H1 (cell line): ENCODE measurements at regions not wholly inside any gene's neighbourhood (a gene's known extent, or its start where the extent isn't known, plus 50 kb on each side); places are given as distances from the start of the nearest gene placed in this dataset.

ENCODE experiments used
- CTCF ChIA-PET: fragments of 300-600 bp; sonication (Branson Sonifier 250); formaldehyde crosslinking; loops from one replicate; lab custom pipeline; 2021; ENCODE audit not compliant: partially characterized antibody; lab: Charles Lee
- POLR2A ChIA-PET: fragments of 300-600 bp; sonication (Branson Sonifier 250); formaldehyde crosslinking; loops from one replicate; lab custom pipeline; 2021; ENCODE audit warnings: inconsistent platforms; ENCODE audit not compliant: partially characterized antibody; lab: Charles Lee
- DNase-seq, 2 experiments: peaks; one replicate each; pipeline versions ENCODE4 v3.0.0 to v3.0.0-alpha.2; 2010 to 2022; ENCODE audit warnings: low spot score in 2 of 2, low read depth in 1 of 2, mixed read lengths in 1 of 2
- FAIRE-seq: peaks from 2 replicates; lab custom pipeline; 2011; peaks lifted over from hg19 to GRCh38; lab: Jason Lieb, UNC
- H2AFZ ChIP-seq: 2 replicates; pipeline ENCODE4 v1.8.1; 2012; ENCODE audit warnings: low read length, inconsistent platforms
- H2AK5ac ChIP-seq: 2 replicates; pipeline ENCODE4 v1.6.1; 2013; ENCODE audit warnings: low read depth, low read length
- H2BK120ac ChIP-seq: replicated peaks from 2 replicates; pipeline ENCODE3; 2013; ENCODE audit warnings: low read depth, low read length, inconsistent platforms
- H2BK12ac ChIP-seq: 2 replicates; pipeline ENCODE4 v1.6.1; 2013; ENCODE audit warnings: low read depth, low read length
- H2BK15ac ChIP-seq: 2 replicates; pipeline ENCODE4 v1.6.1; 2013; ENCODE audit warnings: low read length
- H2BK20ac ChIP-seq: 2 replicates; pipeline ENCODE4 v1.6.1; 2013; ENCODE audit warnings: low read length
- H2BK5ac ChIP-seq: 2 replicates; pipeline ENCODE4 v1.6.1; 2013; ENCODE audit warnings: low read depth, low read length
- H3K14ac ChIP-seq: 2 replicates; pipeline ENCODE4 v1.6.1; 2013; ENCODE audit warnings: inconsistent platforms; ENCODE audit not compliant: insufficient read length
- H3K18ac ChIP-seq: 2 replicates; pipeline ENCODE4 v1.6.1; 2013; ENCODE audit warnings: low read length; ENCODE audit errors: extremely low read depth
- H3K23ac ChIP-seq: 2 replicates; pipeline ENCODE4 v1.6.1; 2013; ENCODE audit warnings: inconsistent platforms; ENCODE audit not compliant: insufficient read length
- H3K23me2 ChIP-seq: 2 replicates; pipeline ENCODE4 v1.6.1; 2013; ENCODE audit warnings: low read depth, low read length
- H3K27ac ChIP-seq: 2 replicates; pipeline ENCODE4 v1.6.1; 2011; ENCODE audit warnings: low read depth, low read length, inconsistent platforms
- H3K27me3 ChIP-seq, 4 experiments: replicated peaks in 1 of 4; 1 replicate in 1 of 4; 2 replicates in 3 of 4; pipeline versions ENCODE4 v1.6.1 to v1.8.1; 2011 to 2013; ENCODE audit warnings: low read length in 3 of 4, mild to moderate bottlenecking in 3 of 4, inconsistent platforms in 2 of 4, mixed read lengths in 2 of 4, moderate library complexity in 1 of 4; ENCODE audit not compliant: control insufficient read depth in 3 of 4, insufficient read depth in 3 of 4; ENCODE audit errors: extremely low read depth in 1 of 4
- H3K36me3 ChIP-seq, 4 experiments: 2 replicates each; pipeline versions ENCODE4 v1.6.1 to v1.8.1; 2011 to 2013; ENCODE audit warnings: mild to moderate bottlenecking in 4 of 4, low read length in 3 of 4, moderate library complexity in 2 of 4, control low read depth in 1 of 4, inconsistent platforms in 1 of 4; ENCODE audit not compliant: insufficient read depth in 4 of 4, control insufficient read depth in 2 of 4
- H3K4ac ChIP-seq: replicated peaks from 2 replicates; pipeline ENCODE3; 2013; ENCODE audit warnings: low read length, low read depth, mixed read lengths, inconsistent platforms; ENCODE audit not compliant: insufficient read length
- H3K4me1 ChIP-seq, 4 experiments: replicated peaks in 1 of 4; 1 replicate in 1 of 4; 2 replicates in 3 of 4; pipeline versions ENCODE4 v1.6.1 to v1.8.1; 2011 to 2013; ENCODE audit warnings: low read length in 3 of 4, inconsistent platforms in 2 of 4, mixed read lengths in 1 of 4; ENCODE audit not compliant: insufficient read depth in 4 of 4, control insufficient read depth in 3 of 4
- H3K4me2 ChIP-seq, 2 experiments: 2 replicates each; pipeline versions ENCODE4 v1.6.1 to v1.8.1; 2011 to 2013; ENCODE audit warnings: low read depth in 2 of 2, low read length in 2 of 2, control low read depth in 1 of 2, inconsistent platforms in 1 of 2, mild to moderate bottlenecking in 1 of 2; ENCODE audit not compliant: insufficient read depth in 1 of 2
- H3K4me3 ChIP-seq, 4 experiments: fragments of 200-600, 300-600 bp in 1 of 4; sonication (generic), shearing (Covaris generic), sonication (Bioruptor Twin) in 1 of 4; 2 replicates each; pipeline versions ENCODE4 v1.5.1 to v1.8.1; 2011 to 2016; ENCODE audit warnings: low read length in 4 of 4, low read depth in 3 of 4, control low read depth in 2 of 4, inconsistent platforms in 2 of 4, mild to moderate bottlenecking in 2 of 4, mixed read lengths in 1 of 4, moderate library complexity in 1 of 4; ENCODE audit not compliant: insufficient read depth in 2 of 4; ENCODE audit errors: extremely low read depth in 1 of 4
- H3K56ac ChIP-seq: replicated peaks from 2 replicates; pipeline ENCODE3; 2013; ENCODE audit warnings: low read depth, mild to moderate bottlenecking, mixed read lengths, low read length, inconsistent platforms; ENCODE audit not compliant: insufficient read length
- H3K79me1 ChIP-seq: 2 replicates; pipeline ENCODE4 v1.6.1; 2013; ENCODE audit warnings: low read depth, low read length, control low read depth
- H3K79me2 ChIP-seq, 2 experiments: 2 replicates each; pipeline versions ENCODE4 v1.6.1 to v1.8.1; 2012 to 2013; ENCODE audit warnings: low read length in 2 of 2, mild to moderate bottlenecking in 2 of 2, inconsistent platforms in 1 of 2; ENCODE audit not compliant: insufficient read depth in 2 of 2, control insufficient read depth in 1 of 2
- H3K9ac ChIP-seq, 4 experiments: replicated peaks in 1 of 4; 1 replicate in 1 of 4; 2 replicates in 3 of 4; pipeline versions ENCODE4 v1.6.1 to v1.8.1; 2011 to 2013; ENCODE audit warnings: low read depth in 3 of 4, low read length in 3 of 4, control low read depth in 2 of 4, mild to moderate bottlenecking in 2 of 4, moderate library complexity in 2 of 4, inconsistent platforms in 1 of 4; ENCODE audit errors: extremely low read depth in 1 of 4
- H3K9me3 ChIP-seq, 2 experiments: 2 replicates each; pipeline versions ENCODE4 v1.6.1 to v1.8.1; 2012 to 2013; ENCODE audit warnings: mild to moderate bottlenecking in 2 of 2, moderate library complexity in 2 of 2, control low read depth in 1 of 2, inconsistent platforms in 1 of 2, low read depth in 1 of 2, low read length in 1 of 2, mixed read lengths in 1 of 2; ENCODE audit not compliant: insufficient read depth in 2 of 2
- H4K20me1 ChIP-seq, 2 experiments: replicated peaks in 1 of 2; 2 replicates each; pipeline versions ENCODE3 to v1.8.1; 2011 to 2013; ENCODE audit warnings: inconsistent platforms in 2 of 2, low read length in 2 of 2, mild to moderate bottlenecking in 1 of 2; ENCODE audit not compliant: insufficient read depth in 2 of 2, control insufficient read depth in 1 of 2
- H4K5ac ChIP-seq: 2 replicates; pipeline ENCODE4 v1.6.1; 2013; ENCODE audit warnings: low read length, low read depth, mixed read lengths, inconsistent platforms; ENCODE audit not compliant: insufficient read length
- H4K8ac ChIP-seq: 2 replicates; pipeline ENCODE4 v1.8.0; 2013; ENCODE audit warnings: mild to moderate bottlenecking, moderate library complexity, low read length, inconsistent platforms; ENCODE audit not compliant: insufficient read depth; ENCODE audit errors: extremely low read depth
- H4K91ac ChIP-seq: replicated peaks from 2 replicates; pipeline ENCODE3; 2013; ENCODE audit warnings: low read length, mixed read lengths, inconsistent platforms; ENCODE audit not compliant: insufficient read length
- ATF2 ChIP-seq: IDR thresholded peaks from 2 replicates; pipeline ENCODE4 v1.6.1; 2012; ENCODE audit warnings: low read length, inconsistent platforms
- CBX5 ChIP-seq: fragments of 300-800, 300-1000 bp; sonication (generic); IDR thresholded peaks from 2 replicates; pipeline ENCODE4 v1.7.1; 2016; ENCODE audit warnings: antibody characterized with exemption, low read length, low read depth
- HDAC2 ChIP-seq, 2 experiments: fragments of 300-600 bp in 1 of 2; sonication (generic) in 1 of 2; IDR thresholded peaks; 2 replicates each; pipeline ENCODE4 v1.6.1; 2011 to 2012; ENCODE audit warnings: low read depth in 2 of 2, low read length in 2 of 2, mild to moderate bottlenecking in 2 of 2, moderate library complexity in 2 of 2, borderline replicate concordance in 1 of 2, inconsistent platforms in 1 of 2
- JUND ChIP-seq: IDR thresholded peaks from 2 replicates; pipeline ENCODE4 v1.6.1; 2011; ENCODE audit warnings: mild to moderate bottlenecking, improper control_type of control experiment, low read length
- SIRT6 ChIP-seq: IDR thresholded peaks from one replicate; pipeline ENCODE4 v1.7.1; 2012; ENCODE audit warnings: low read length, inconsistent platforms
- WGBS, 2 experiments: shearing (Covaris generic) in 1 of 2; methylation state at CpG; one replicate each; pipeline versions ENCODE4 v1.1.6 to v1.1.7; 2013 to 2015; ENCODE audit warnings: low lambda C conversion rate in 2 of 2, mixed read lengths in 2 of 2, inconsistent platforms in 1 of 2, low coverage in 1 of 2, missing lambda C conversion rate in 1 of 2; ENCODE audit not compliant: insufficient replicate concordance in 2 of 2, insufficient coverage in 1 of 2, insufficient read length in 1 of 2; ENCODE audit errors: extremely low coverage in 1 of 2, missing lambda C conversion rate in 1 of 2; 5-methylcytosine and 5-hydroxymethylcytosine counted together

- Histone ChIP-seq H2AK5ac (no peak overlapping the region), H3K18ac (no peak overlapping the region), H3K36me3 (no peaks in the 10 kb centered on the region; a peak in 1 of 8 replicates), H3K27me3 (peaks cover 0 to 1% (median 0%) of the 10 kb centered on the region in 4 experiments; a peak in 1 of 7 replicates), H2BK5ac (no peak overlapping the region), H3K9me3 (peaks cover 8 to 12% of the 10 kb centered on the region in 2 experiments; a peak in 2 of 4 replicates), H3K79me1 (no peaks in the 10 kb centered on the region), H3K4me3 (no peak overlapping the region), H4K8ac (no peak overlapping the region), H3K4ac (no peak overlapping the region), H4K91ac (no peak overlapping the region), H3K14ac (no peak overlapping the region), H3K27ac (no peak overlapping the region), H3K4me2 (no peak overlapping the region), H3K9ac (no peak overlapping the region), H3K56ac (no peak overlapping the region), H4K5ac (no peak overlapping the region), H2AFZ (no peak overlapping the region), H2BK15ac (no peak overlapping the region), H3K4me1 (no peaks in the 10 kb centered on the region), H2BK12ac (no peak overlapping the region), H2BK120ac (no peak overlapping the region), H4K20me1 (no peaks in the 10 kb centered on the region), H3K23ac (no peak overlapping the region), H2BK20ac (no peak overlapping the region), H3K23me2 (no peaks in the 10 kb centered on the region), H3K79me2 (no peaks in the 10 kb centered on the region)
- DNase-seq, result no peak
- 92% methylated on average over 1 of the region's 1 CpG; no CpG with 5 or more reads in 1 of the 2 experiments for WGBS, 2 experiments
- TF ChIP-seq HDAC2 (IDR thresholded peaks at IDR 0.05; ENCODE audit: borderline replicate concordance in 1 of 2, low read depth in 2 of 2, low read length in 2 of 2), result no peak
- no peak for TF ChIP-seq SIRT6
- no peak for TF ChIP-seq ATF2
- TF ChIP-seq CBX5, result no peak
- no peak for TF ChIP-seq JUND
- ChIA-PET CTCF (interaction anchor here (1.1 to 1.3 kb wide), 4 partner anchors 8 to 315 kb away, joined by 3 to 4 read pairs (median 3); no protein-coding TSS in a partner anchor), POLR2A (no interaction called here)
- no peak for FAIRE-seq
These were observed 213.1 kb downstream of the FGFR2 start for GRCh38 chr10:121385136-121385535.
